Small intestine (tissue), 7 donors: ENCODE measurements at regions not wholly inside any gene's neighbourhood (a gene's known extent, or its start where the extent isn't known, plus 50 kb on each side); places are given as distances from the start of the nearest gene placed in this dataset.

Experiments used
- DNase-seq, 2 donors: peaks; one replicate each; pipeline versions ENCODE4 v3.0.0 to v3.0.0-alpha.2; 2013
- FAIRE-seq: peaks from 2 replicates; lab custom pipeline; 2012; peaks lifted over from hg19 to GRCh38; lab: Jason Lieb, UNC
- H3K27ac ChIP-seq, 3 donors: one replicate each; pipeline ENCODE4 v1.5.1; 2013; ENCODE audit warnings: low read length in 2 of 3, mild to moderate bottlenecking in 2 of 3, control low read depth in 1 of 3, inconsistent platforms in 1 of 3, low read depth in 1 of 3, moderate library complexity in 1 of 3
- H3K27me3 ChIP-seq, 3 donors: one replicate each; pipeline ENCODE4 v1.6.1; 2013; ENCODE audit warnings: low read length in 3 of 3, inconsistent platforms in 1 of 3; ENCODE audit not compliant: control insufficient read depth in 3 of 3, insufficient read depth in 3 of 3
- H3K36me3 ChIP-seq, 3 donors: one replicate each; pipeline ENCODE4 v1.6.1; 2013; ENCODE audit warnings: low read length in 3 of 3, inconsistent platforms in 1 of 3, low read depth in 1 of 3, mild to moderate bottlenecking in 1 of 3, moderate library complexity in 1 of 3; ENCODE audit not compliant: control insufficient read depth in 3 of 3, insufficient read depth in 2 of 3
- H3K4me1 ChIP-seq, 3 donors: one replicate each; pipeline ENCODE4 v1.6.1; 2013; ENCODE audit warnings: low read length in 2 of 3, inconsistent platforms in 1 of 3, low read depth in 1 of 3, mild to moderate bottlenecking in 1 of 3, moderate library complexity in 1 of 3; ENCODE audit not compliant: control insufficient read depth in 3 of 3, insufficient read depth in 2 of 3
- H3K4me3 ChIP-seq, 3 donors: one replicate each; pipeline ENCODE4 v1.5.1; 2013; ENCODE audit warnings: low read length in 3 of 3, control low read depth in 1 of 3, inconsistent platforms in 1 of 3, low read depth in 1 of 3, mild to moderate bottlenecking in 1 of 3, moderate library complexity in 1 of 3
- H3K9me3 ChIP-seq, 2 donors: one replicate each; pipeline ENCODE4 v1.6.1; 2013; ENCODE audit warnings: low read depth in 1 of 2, low read length in 1 of 2; ENCODE audit not compliant: control insufficient read depth in 2 of 2, insufficient read depth in 1 of 2
- WGBS, 3 donors: extraction: QIAGEN DNeasy Blood & Tissue Kit; methylation state at CpG; one replicate each; pipeline ENCODE4 v1.1.7; 2013; 5-methylcytosine and 5-hydroxymethylcytosine counted together
- donor health status: healthy with polysubstance abuse.
- donor health status: control.
- donor health status: control.
- donor health status: Bipolar disorder and iron deficiency.
- donor health status: healthy.

- Histone ChIP-seq H3K36me3 (no peaks in the 10 kb centered on the region), H3K9me3 (no peaks in the 10 kb centered on the region), H3K27ac (no peak overlapping the region), H3K4me3 (no peak overlapping the region), H3K4me1 (peaks cover 0 to 6% (median 2%) of the 10 kb centered on the region in 3 donors), H3K27me3 (no peaks in the 10 kb centered on the region)
- no peak for FAIRE-seq
- DNase-seq = no peak
- WGBS, 3 donors = 88 to 97% (median 92%) methylated on average over 2 of the region's 2 CpGs
Observed at GRCh38 chr22:40113696-40114095, 64.0 kb upstream of the TNRC6B start.

- no peaks in the 10 kb centered on the region for H3K9me3 ChIP-seq
- H3K4me3 ChIP-seq = no peak overlapping the region
- H3K36me3 ChIP-seq = no peaks in the 10 kb centered on the region
- no peak overlapping the region for H3K27ac ChIP-seq
- DNase-seq (no peak), FAIRE-seq (no peak)
- peaks cover 0 to 6% (median 2%) of the 10 kb centered on the region in 3 donors for H3K4me1 ChIP-seq
- 76 to 83% (median 80%) methylated on average over 6 of the region's 6 CpGs for WGBS, 3 donors
- no peaks in the 10 kb centered on the region for H3K27me3 ChIP-seq
Observed at GRCh38 chr22:40114411-40114810, 63.3 kb upstream of the TNRC6B start.

- DNase-seq (no peak), FAIRE-seq (no peak)
- Histone ChIP-seq H3K4me1 (peaks cover 0 to 3% (median 2%) of the 10 kb centered on the region in 3 donors), H3K27me3 (no peaks in the 10 kb centered on the region), H3K4me3 (no peak overlapping the region), H3K27ac (no peak overlapping the region), H3K9me3 (no peaks in the 10 kb centered on the region), H3K36me3 (peaks cover 0 to 3% (median 0%) of the 10 kb centered on the region in 3 donors)
- WGBS, 3 donors = 81 to 93% (median 83%) methylated on average over 4 of the region's 4 CpGs
Observed at GRCh38 chr22:40116496-40117200, 61.1 kb upstream of the TNRC6B start.

- no peak for DNase-seq
- H3K27ac ChIP-seq = no peak overlapping the region
- peaks cover 0 to 3% (median 2%) of the 10 kb centered on the region in 3 donors for H3K4me1 ChIP-seq
- no peaks in the 10 kb centered on the region for H3K9me3 ChIP-seq
- H3K4me3 ChIP-seq = no peak overlapping the region
- no peaks in the 10 kb centered on the region for H3K27me3 ChIP-seq
- FAIRE-seq = no peak
- 97% methylated on average over 8 of the region's 8 CpGs for WGBS, 3 donors
- peaks cover 0 to 10% (median 0%) of the 10 kb centered on the region in 3 donors for H3K36me3 ChIP-seq
Observed at GRCh38 chr22:40118979-40119378, 58.7 kb upstream of the TNRC6B start.

- FAIRE-seq = no peak
- H3K36me3 ChIP-seq = peaks cover 0 to 17% (median 0%) of the 10 kb centered on the region in 3 donors
- H3K4me3 ChIP-seq = no peak overlapping the region
- H3K27me3 ChIP-seq = no peaks in the 10 kb centered on the region
- 86 to 87% (median 87%) methylated on average over 4 of the region's 4 CpGs for WGBS, 3 donors
- DNase-seq = no peak
- peaks cover 0 to 2% (median 2%) of the 10 kb centered on the region in 3 donors for H3K4me1 ChIP-seq
- H3K27ac ChIP-seq = no peak overlapping the region
- no peaks in the 10 kb centered on the region for H3K9me3 ChIP-seq
Observed at GRCh38 chr22:40120848-40121247, 56.9 kb upstream of the TNRC6B start.

- Histone ChIP-seq H3K4me1 (peaks cover 0 to 2% (median 0%) of the 10 kb centered on the region in 3 donors), H3K36me3 (peaks cover 0 to 17% (median 0%) of the 10 kb centered on the region in 3 donors), H3K9me3 (no peaks in the 10 kb centered on the region), H3K4me3 (no peak overlapping the region), H3K27ac (no peak overlapping the region), H3K27me3 (no peaks in the 10 kb centered on the region)
- DNase-seq (no peak), FAIRE-seq (no peak)
- 73 to 92% (median 82%) methylated on average over 6 of the region's 6 CpGs for WGBS, 3 donors
Observed at GRCh38 chr22:40121461-40121860, 56.3 kb upstream of the TNRC6B start.

- Histone ChIP-seq H3K27ac (no peak overlapping the region), H3K4me3 (no peak overlapping the region), H3K27me3 (no peaks in the 10 kb centered on the region), H3K36me3 (peaks cover 0 to 21% (median 4%) of the 10 kb centered on the region in 3 donors), H3K9me3 (no peaks in the 10 kb centered on the region), H3K4me1 (no peaks in the 10 kb centered on the region)
- no peak for DNase-seq
- 93 to 97% (median 95%) methylated on average over 5 of the region's 5 CpGs for WGBS, 3 donors
- FAIRE-seq = no peak
Observed at GRCh38 chr22:40122792-40123191, 54.9 kb upstream of the TNRC6B start.

- DNase-seq = no peak
Observed at GRCh38 chr22:40123387-40123786, 54.3 kb upstream of the TNRC6B start.

More at GRCh38 chr22:40123387-40123786, 54.3 kb upstream of the TNRC6B start:
- H3K4me3 ChIP-seq = no peak overlapping the region
- no peaks in the 10 kb centered on the region for H3K9me3 ChIP-seq
- H3K36me3 ChIP-seq = peaks cover 0 to 21% (median 4%) of the 10 kb centered on the region in 3 donors
- 83 to 95% (median 95%) methylated on average over 3 of the region's 3 CpGs for WGBS, 3 donors
- no peak for FAIRE-seq
- no peak overlapping the region for H3K27ac ChIP-seq
- no peaks in the 10 kb centered on the region for H3K27me3 ChIP-seq
- no peaks in the 10 kb centered on the region for H3K4me1 ChIP-seq
